Endothelial cell of umbilical vein (primary cell): ENCODE measurements at regions not wholly inside any gene's neighbourhood (a gene's known extent, or its start where the extent isn't known, plus 50 kb on each side); places are given as distances from the start of the nearest gene placed in this dataset.

ENCODE experiments used
- BruUV-seq: library from RNA; stranded (reverse); fragments of 400-500 nt; replicated peaks from 2 replicates; lab custom pipeline; 2021; lab: Mats Ljungman, UMichigan
- CTCF ChIA-PET: fragments of 300-600, 350-600 bp; sonication (Branson Sonifier 250); formaldehyde crosslinking; loops from one replicate; lab custom pipeline; 2021; ENCODE audit warnings: antibody characterized with exemption, inconsistent platforms; lab: Charles Lee
- POLR2A ChIA-PET: fragments of 300-600, 350-600 bp; sonication (Branson Sonifier 250); formaldehyde crosslinking; loops from one replicate; lab custom pipeline; 2021; ENCODE audit warnings: antibody characterized with exemption, inconsistent platforms; lab: Charles Lee
- DNase-seq: peaks from one replicate; pipeline ENCODE4 v3.0.0-alpha.2; 2011; ENCODE audit warnings: low read depth, low spot score
- FAIRE-seq: peaks from 2 replicates; lab custom pipeline; 2011; peaks lifted over from hg19 to GRCh38; lab: Jason Lieb, UNC
- H2AFZ ChIP-seq: 2 replicates; pipeline ENCODE4 v1.6.0; 2012; ENCODE audit warnings: low read depth, low read length, control low read depth, inconsistent platforms
- H3K27ac ChIP-seq: 2 replicates; pipeline ENCODE4 v1.5.1; 2011; ENCODE audit warnings: low read depth, mild to moderate bottlenecking, control low read depth, low read length, moderate library complexity; ENCODE audit not compliant: insufficient read depth
- H3K27me3 ChIP-seq, 2 experiments: 2 replicates each; pipeline versions ENCODE4 v1.6.0 to v1.6.1; 2011; ENCODE audit warnings: low read length in 2 of 2, mixed read lengths in 1 of 2; ENCODE audit not compliant: control insufficient read depth in 2 of 2, insufficient read depth in 2 of 2
- H3K36me3 ChIP-seq, 2 experiments: 2 replicates in 1 of 2; 3 replicates in 1 of 2; pipeline ENCODE4 v1.5.1; 2011; ENCODE audit warnings: low read length in 2 of 2, mild to moderate bottlenecking in 1 of 2, moderate library complexity in 1 of 2; ENCODE audit not compliant: control insufficient read depth in 2 of 2, insufficient read depth in 2 of 2; ENCODE audit errors: extremely low read depth in 1 of 2
- H3K4me1 ChIP-seq: 3 replicates; pipeline ENCODE4 v1.5.1; 2011; ENCODE audit warnings: mild to moderate bottlenecking, low read length; ENCODE audit not compliant: control insufficient read depth, insufficient read depth; ENCODE audit errors: extremely low read depth
- H3K4me2 ChIP-seq: 2 replicates; pipeline ENCODE4 v1.6.1; 2011; ENCODE audit warnings: low read length, control low read depth, mixed read lengths; ENCODE audit not compliant: insufficient read depth
- H3K4me3 ChIP-seq, 3 experiments: fragments of 200-600 bp in 1 of 3; sonication (generic), shearing (Covaris generic) in 1 of 3; replicated peaks in 1 of 3; 2 replicates each; pipeline ENCODE4 v1.5.1; 2011 to 2016; ENCODE audit warnings: control low read depth in 3 of 3, low read length in 3 of 3, mild to moderate bottlenecking in 2 of 3, inconsistent platforms in 1 of 3, low read depth in 1 of 3, moderate library complexity in 1 of 3; ENCODE audit not compliant: insufficient read depth in 1 of 3
- H3K79me2 ChIP-seq: 2 replicates; pipeline ENCODE4 v1.6.0; 2012; ENCODE audit warnings: low read length, inconsistent platforms; ENCODE audit not compliant: control insufficient read depth, insufficient read depth
- H3K9ac ChIP-seq: replicated peaks from 2 replicates; pipeline ENCODE3; 2011; ENCODE audit warnings: low read length, control low read depth; ENCODE audit not compliant: insufficient read depth; ENCODE audit errors: extremely low read depth
- H3K9me1 ChIP-seq: replicated peaks from 3 replicates; pipeline ENCODE4 v1.6.0; 2011; ENCODE audit warnings: mild to moderate bottlenecking, low read length; ENCODE audit not compliant: control insufficient read depth, insufficient read depth; ENCODE audit errors: extremely low read depth
- H3K9me3 ChIP-seq: replicated peaks from 2 replicates; pipeline ENCODE4 v1.5.1; 2012; ENCODE audit warnings: low read length, inconsistent platforms; ENCODE audit not compliant: control insufficient read depth, insufficient read depth
- H4K20me1 ChIP-seq: replicated peaks from 2 replicates; pipeline ENCODE3; 2011; ENCODE audit warnings: mild to moderate bottlenecking, low read length; ENCODE audit not compliant: control insufficient read depth, insufficient read depth; ENCODE audit errors: extremely low read depth
- CTCF ChIP-seq, 2 donors: IDR thresholded peaks; 1 replicate in 1 of 2; 2 replicates in 1 of 2; pipeline ENCODE4 v1.5.1; 2011; ENCODE audit warnings: low read length in 2 of 2, mild to moderate bottlenecking in 2 of 2, moderate library complexity in 2 of 2, control low read depth in 1 of 2, inconsistent platforms in 1 of 2, low read depth in 1 of 2; ENCODE audit not compliant: insufficient read depth in 1 of 2; ENCODE audit errors: extremely low read depth in 1 of 2
- EZH2 ChIP-seq: IDR thresholded peaks from 2 replicates; pipeline ENCODE4 v1.6.1; 2012; ENCODE audit warnings: borderline replicate concordance, low read depth, mild to moderate bottlenecking, moderate library complexity, low read length, inconsistent platforms; ENCODE audit not compliant: severe bottlenecking
- FOS ChIP-seq: IDR thresholded peaks from 2 replicates; pipeline ENCODE4 v1.6.1; 2011; ENCODE audit warnings: mild to moderate bottlenecking, low read length, moderate library complexity, borderline replicate concordance; ENCODE audit not compliant: insufficient read depth
- GATA2 ChIP-seq: IDR thresholded peaks from 2 replicates; pipeline ENCODE4 v1.7.0; 2011; ENCODE audit warnings: low read depth, mild to moderate bottlenecking, moderate library complexity, mixed read lengths, low read length; ENCODE audit not compliant: insufficient read length, insufficient read depth
- JUN ChIP-seq: IDR thresholded peaks from 2 replicates; pipeline ENCODE4 v1.6.1; 2011; ENCODE audit warnings: borderline replicate concordance, low read depth; ENCODE audit not compliant: insufficient read length, insufficient read depth
- MYC ChIP-seq: IDR thresholded peaks from one replicate; pipeline ENCODE4 v1.6.1; 2011; ENCODE audit warnings: mild to moderate bottlenecking, low read depth, low read length
- POLR2A ChIP-seq: IDR thresholded peaks from 2 replicates; pipeline ENCODE4 v1.6.1; 2012; ENCODE audit warnings: low read depth, mild to moderate bottlenecking, control low read depth, low read length
- POLR2AphosphoS5 ChIP-seq: IDR thresholded peaks from 2 replicates; pipeline ENCODE4 v1.6.1; 2012; ENCODE audit warnings: low read depth, mild to moderate bottlenecking, control low read depth, low read length, moderate library complexity; ENCODE audit not compliant: insufficient read depth
- dilution Hi-C: fragments of 300-500 bp; cut with MboI; formaldehyde crosslinking; loops from one replicate; pipeline ENCODE4 v1.15.0; 2019; ENCODE audit warnings: low sequenced_read_pairs; ENCODE audit not compliant: extremely low pct_ligation_motif_present
- intact Hi-C: fragments of 100-400 bp; cut with micrococcal nuclease; formaldehyde crosslinking; loops from one replicate; pipeline ENCODE4 v1.10.0; 2022
- TF ChIP-seq, protein P1 (sequence below): IDR thresholded peaks from 2 replicates; pipeline ENCODE4 v1.6.1; 2011; ENCODE audit not compliant: insufficient read depth, insufficient read length

DNA sequence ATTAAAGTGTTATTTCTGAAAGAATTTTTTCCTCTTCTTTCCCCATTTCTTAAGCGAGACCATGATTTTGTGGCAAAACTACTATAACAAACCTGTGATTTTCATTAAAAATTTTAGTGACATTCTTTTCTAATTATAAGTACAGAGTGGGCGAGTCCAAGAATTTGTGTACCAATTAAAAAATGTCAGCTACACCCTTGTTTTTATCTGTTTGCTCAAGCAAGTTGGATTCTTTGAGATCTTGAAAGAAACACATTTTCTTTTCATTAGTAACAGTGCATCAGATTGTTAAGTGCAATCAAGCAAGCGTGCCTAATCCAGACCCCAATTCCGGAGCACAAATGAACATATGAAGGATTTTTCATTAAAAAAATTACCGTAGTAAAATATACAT lies 338.8 kb upstream of the DDHD1 start:
- POLR2A ChIA-PET, result no interaction called here
- dilution Hi-C loops, result no loop called here
- H3K4me3 ChIP-seq, result no peak overlapping the region

More for the DNA sequence above, 338.8 kb upstream of the DDHD1 start:
- no peak overlapping the region for H3K9ac ChIP-seq
- H3K4me2 ChIP-seq, result no peak overlapping the region
- DNase-seq, result no peak
- intact Hi-C loops, result no loop called here
- TF ChIP-seq POLR2AphosphoS5, result no peak
- no peak for TF ChIP-seq JUN
- TF ChIP-seq GATA2, result no peak
- TF ChIP-seq, protein P1, sequence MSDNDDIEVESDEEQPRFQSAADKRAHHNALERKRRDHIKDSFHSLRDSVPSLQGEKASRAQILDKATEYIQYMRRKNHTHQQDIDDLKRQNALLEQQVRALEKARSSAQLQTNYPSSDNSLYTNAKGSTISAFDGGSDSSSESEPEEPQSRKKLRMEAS, result no peak
- TF ChIP-seq POLR2A, result no peak
- TF ChIP-seq CTCF (IDR thresholded peaks at IDR 0.05; ENCODE audit: extremely low read depth in 1 of 2, insufficient read depth in 1 of 2, low read depth in 1 of 2, low read length in 2 of 2), result no peak
- TF ChIP-seq EZH2, result no peak
- TF ChIP-seq MYC, result no peak
- TF ChIP-seq FOS, result no peak
- no peak for FAIRE-seq
- H3K4me1 ChIP-seq, result no peaks in the 10 kb centered on the region
- H3K9me3 ChIP-seq, result no peaks in the 10 kb centered on the region
- no peak overlapping the region for H3K27ac ChIP-seq
- no TSS peak for BruUV-seq
- no peaks in the 10 kb centered on the region for H3K36me3 ChIP-seq
- no peaks in the 10 kb centered on the region for H4K20me1 ChIP-seq
- CTCF ChIA-PET, result interaction anchor here (0.6 kb wide), 1 partner anchor 847 kb away, joined by 3 read pairs; no protein-coding TSS in a partner anchor
- H2AFZ ChIP-seq, result no peak overlapping the region
- no peaks in the 10 kb centered on the region for H3K9me1 ChIP-seq
- peaks cover 0 to 2% of the 10 kb centered on the region in 2 experiments for H3K27me3 ChIP-seq
- H3K79me2 ChIP-seq, result no peaks in the 10 kb centered on the region
